Mucosa of descending colon (tissue), 3 donors: ENCODE measurements at regions not wholly inside any gene's neighbourhood (a gene's known extent, or its start where the extent isn't known, plus 50 kb on each side); places are given as distances from the start of the nearest gene placed in this dataset.
A peak's percentile ranks its signal among the peaks of the same experiment; 100 is the strongest.

Source experiments
- ATAC-seq: fragments of 200-7000 bp; cut with Tn5 transposase; one replicate; pipeline ENCODE4 v1.9.1; 2020; ENCODE audit warnings: mild to moderate bottlenecking, moderate library complexity
- DNase-seq, 3 donors: peaks; one replicate each; pipeline ENCODE4 v3.0.0-alpha.2; 2020
- H3K36me3 ChIP-seq: fragments of 200-600 bp; one replicate; pipeline ENCODE4 v1.8.0; 2021; ENCODE audit warnings: low read depth, mild to moderate bottlenecking
- H3K4me1 ChIP-seq: fragments of 200-600 bp; one replicate; pipeline ENCODE4 v1.8.0; 2021; ENCODE audit warnings: low read depth, mild to moderate bottlenecking
- H3K4me3 ChIP-seq: fragments of 200-600 bp; one replicate; pipeline ENCODE4 v1.8.0; 2021; ENCODE audit warnings: mild to moderate bottlenecking
- H3K9me3 ChIP-seq: fragments of 200-600 bp; one replicate; pipeline ENCODE4 v1.8.0; 2021; ENCODE audit warnings: mild to moderate bottlenecking
- intact Hi-C, 2 donors: fragments of 100-400 bp; cut with DNase I in 1 of 2; cut with micrococcal nuclease in 1 of 2; formaldehyde crosslinking; loops; one replicate each; pipeline versions ENCODE4 v1.11.0 to v1.11.1; 2022; cut with DNase I, micrococcal nuclease
- TF ChIP-seq, protein P1 (sequence below): fragments of 200-600 bp; IDR thresholded peaks from one replicate; pipeline ENCODE4 v1.8.0; 2022; ENCODE audit warnings: antibody characterized with exemption, mild to moderate bottlenecking
- donor health status: DM: no; HTN: no; CAD: no; lungs with moderate emphysema.
- donor health status: DM: no; HTN: no; CAD: no.
- donor health status: DM: no; HTN: yes; CAD: no.

DNA sequence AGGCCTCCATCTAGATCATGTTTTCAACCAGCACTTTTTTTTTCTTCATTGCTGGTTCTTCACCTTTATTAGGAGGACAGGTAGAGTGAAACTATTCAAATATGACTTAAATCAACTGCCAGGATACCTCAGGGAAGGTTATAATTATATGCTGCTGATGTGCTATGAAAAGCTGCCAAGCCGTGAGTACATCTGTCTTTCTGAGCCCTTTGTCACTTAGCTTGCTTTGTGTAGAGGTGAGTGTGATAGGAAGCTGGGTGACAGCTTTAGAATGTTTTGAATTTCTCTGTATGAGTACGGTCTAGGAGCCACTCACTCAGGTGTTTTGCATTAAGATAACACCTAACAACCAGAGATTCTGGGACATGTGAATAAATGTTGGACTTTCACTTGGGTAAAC lies 365.2 kb downstream of the OTUD1 start:
- no peaks in the 10 kb centered on the region for H3K4me1 ChIP-seq
- no peak overlapping the region for H3K4me3 ChIP-seq
- DNase-seq (no peak), ATAC-seq (no peak)
- TF ChIP-seq, protein P1, sequence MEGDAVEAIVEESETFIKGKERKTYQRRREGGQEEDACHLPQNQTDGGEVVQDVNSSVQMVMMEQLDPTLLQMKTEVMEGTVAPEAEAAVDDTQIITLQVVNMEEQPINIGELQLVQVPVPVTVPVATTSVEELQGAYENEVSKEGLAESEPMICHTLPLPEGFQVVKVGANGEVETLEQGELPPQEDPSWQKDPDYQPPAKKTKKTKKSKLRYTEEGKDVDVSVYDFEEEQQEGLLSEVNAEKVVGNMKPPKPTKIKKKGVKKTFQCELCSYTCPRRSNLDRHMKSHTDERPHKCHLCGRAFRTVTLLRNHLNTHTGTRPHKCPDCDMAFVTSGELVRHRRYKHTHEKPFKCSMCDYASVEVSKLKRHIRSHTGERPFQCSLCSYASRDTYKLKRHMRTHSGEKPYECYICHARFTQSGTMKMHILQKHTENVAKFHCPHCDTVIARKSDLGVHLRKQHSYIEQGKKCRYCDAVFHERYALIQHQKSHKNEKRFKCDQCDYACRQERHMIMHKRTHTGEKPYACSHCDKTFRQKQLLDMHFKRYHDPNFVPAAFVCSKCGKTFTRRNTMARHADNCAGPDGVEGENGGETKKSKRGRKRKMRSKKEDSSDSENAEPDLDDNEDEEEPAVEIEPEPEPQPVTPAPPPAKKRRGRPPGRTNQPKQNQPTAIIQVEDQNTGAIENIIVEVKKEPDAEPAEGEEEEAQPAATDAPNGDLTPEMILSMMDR = no peak
- H3K36me3 ChIP-seq = no peaks in the 10 kb centered on the region
- intact Hi-C loops = no loop called here
- H3K9me3 ChIP-seq = no peaks in the 10 kb centered on the region

DNA sequence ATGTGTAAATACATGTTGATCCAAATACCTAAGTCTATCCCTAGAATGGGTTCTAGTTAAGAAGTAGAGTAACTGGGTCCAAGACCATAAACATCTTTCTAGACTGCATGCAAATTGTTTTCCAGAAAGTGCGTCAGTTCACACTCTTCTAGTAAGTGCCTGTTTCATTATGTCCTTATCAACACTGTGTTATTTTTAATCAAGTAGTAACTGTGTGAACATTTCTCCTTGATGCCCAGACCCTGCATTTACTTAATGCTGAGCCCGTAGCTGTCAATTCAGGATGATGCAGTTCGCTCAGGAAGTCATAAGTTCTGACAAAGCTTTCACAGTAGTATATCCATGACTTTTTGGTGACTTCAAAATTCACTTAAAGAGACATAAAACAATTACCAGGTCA lies 374.8 kb downstream of the OTUD1 start:
- intact Hi-C loops = no loop called here
- DNase-seq = no peak
- H3K36me3 ChIP-seq = no peaks in the 10 kb centered on the region
- no peaks in the 10 kb centered on the region for H3K4me1 ChIP-seq
- H3K9me3 ChIP-seq = no peaks in the 10 kb centered on the region
- no peak for ATAC-seq
- no peak overlapping the region for H3K4me3 ChIP-seq
- TF ChIP-seq, protein P1 = no peak

DNA sequence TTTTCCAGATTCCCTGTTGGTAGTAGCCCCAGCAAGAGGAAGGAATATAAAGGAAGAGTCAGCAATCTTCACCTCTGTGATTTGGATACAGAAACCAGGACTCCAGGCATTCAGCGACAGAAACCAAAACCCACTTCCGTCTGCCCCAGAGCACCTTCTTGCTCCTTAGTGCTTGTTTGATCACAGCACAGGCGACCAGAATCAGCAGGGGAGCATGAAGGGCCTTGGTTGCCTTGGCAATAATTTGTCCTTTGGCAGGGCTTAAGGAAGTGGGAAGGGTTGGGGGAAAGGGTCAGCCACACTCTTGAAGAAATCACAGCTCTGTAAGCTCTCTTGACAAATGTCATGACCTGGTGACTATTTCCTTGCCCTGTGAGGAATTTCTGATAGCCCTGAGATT lies 379.6 kb downstream of the OTUD1 start:
- H3K4me3 ChIP-seq = no peak overlapping the region
- ATAC-seq (no peak), DNase-seq (no peak)
- H3K4me1 ChIP-seq = no peaks in the 10 kb centered on the region
- TF ChIP-seq, protein P1 = no peak
- H3K36me3 ChIP-seq = no peaks in the 10 kb centered on the region
- intact Hi-C loops = no loop called here
- no peaks in the 10 kb centered on the region for H3K9me3 ChIP-seq

DNA sequence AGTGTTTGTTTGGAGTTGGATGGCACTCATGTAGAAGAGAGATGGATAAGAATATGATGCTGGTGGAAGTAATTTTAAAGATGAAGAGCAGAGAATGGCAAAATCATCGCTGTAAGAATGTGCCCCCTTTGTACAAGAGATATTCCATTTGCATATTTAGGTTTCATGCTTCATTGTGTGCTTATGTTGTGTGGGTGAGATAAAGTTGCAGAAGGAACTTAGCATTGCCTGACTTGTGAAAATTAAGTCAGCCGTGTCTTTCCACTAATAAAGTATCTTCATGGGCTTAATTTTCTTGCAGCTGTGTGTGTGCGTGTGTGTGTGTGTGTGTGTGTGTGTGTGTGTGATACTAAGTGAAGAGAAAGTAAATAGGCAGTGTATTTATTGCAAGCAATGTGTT lies 381.9 kb downstream of the OTUD1 start:
- Histone ChIP-seq H3K4me1 (no peaks in the 10 kb centered on the region), H3K36me3 (no peaks in the 10 kb centered on the region), H3K9me3 (no peaks in the 10 kb centered on the region), H3K4me3 (no peak overlapping the region)
- TF ChIP-seq, protein P1 = no peak
- no peak for ATAC-seq
- DNase-seq = no peak
- intact Hi-C loops = no loop called here

DNA sequence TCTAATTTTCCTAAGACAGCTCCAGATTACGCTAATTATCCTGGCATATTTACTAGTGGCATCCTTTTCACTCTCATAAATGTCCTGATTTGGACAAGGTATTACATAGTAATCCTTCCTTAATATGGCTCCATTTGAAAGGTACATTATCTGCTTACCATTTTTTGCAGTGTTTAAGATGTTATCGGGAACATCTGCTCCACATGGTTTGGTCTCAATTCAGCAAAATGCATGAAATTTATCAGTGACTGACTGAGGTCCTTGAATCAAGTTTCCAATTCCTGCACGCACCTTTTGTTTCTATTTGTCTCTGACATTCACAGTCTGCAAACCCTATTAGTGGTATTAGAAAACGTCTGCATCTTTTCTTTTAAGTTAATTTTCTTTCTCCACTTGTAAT lies 384.1 kb upstream of the KIAA1217 start:
- intact Hi-C loops = no loop called here
- Histone ChIP-seq H3K4me3 (no peak overlapping the region), H3K36me3 (no peaks in the 10 kb centered on the region), H3K9me3 (no peaks in the 10 kb centered on the region), H3K4me1 (no peaks in the 10 kb centered on the region)
- DNase-seq = no peak
- no peak for ATAC-seq
- TF ChIP-seq, protein P1 = no peak

DNA sequence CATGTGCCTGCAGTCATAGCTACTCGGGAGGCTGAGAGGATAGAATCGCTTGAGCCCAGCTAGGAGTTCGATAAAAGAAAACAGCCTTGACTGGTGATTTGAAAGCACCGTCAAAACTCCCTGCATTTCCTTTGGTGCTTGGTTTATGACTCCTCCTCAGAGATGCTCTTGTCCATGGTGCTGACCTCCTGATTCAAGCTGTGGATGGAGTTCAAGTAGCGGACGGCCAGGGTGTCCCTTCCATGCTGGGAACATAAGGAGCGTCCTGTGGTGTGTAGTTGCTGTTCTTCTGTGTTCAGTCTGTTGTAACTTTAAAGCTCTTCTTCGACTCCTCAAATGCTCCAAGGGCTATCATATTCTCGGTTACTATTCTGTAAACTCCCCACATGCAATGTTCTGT lies 382.5 kb upstream of the KIAA1217 start:
- intact Hi-C loops = no loop called here
- Histone ChIP-seq H3K36me3 (no peaks in the 10 kb centered on the region), H3K9me3 (no peaks in the 10 kb centered on the region), H3K4me1 (no peaks in the 10 kb centered on the region), H3K4me3 (no peak overlapping the region)
- ATAC-seq (no peak), DNase-seq (peak in 1 of 3 donors; percentile 12)
- TF ChIP-seq, protein P1 = no peak
